ENCODE measurements at regions not wholly inside any gene's neighbourhood (a gene's known extent, or its start where the extent isn't known, plus 50 kb on each side); places are given as distances from the start of the nearest gene placed in this dataset.

DNA sequence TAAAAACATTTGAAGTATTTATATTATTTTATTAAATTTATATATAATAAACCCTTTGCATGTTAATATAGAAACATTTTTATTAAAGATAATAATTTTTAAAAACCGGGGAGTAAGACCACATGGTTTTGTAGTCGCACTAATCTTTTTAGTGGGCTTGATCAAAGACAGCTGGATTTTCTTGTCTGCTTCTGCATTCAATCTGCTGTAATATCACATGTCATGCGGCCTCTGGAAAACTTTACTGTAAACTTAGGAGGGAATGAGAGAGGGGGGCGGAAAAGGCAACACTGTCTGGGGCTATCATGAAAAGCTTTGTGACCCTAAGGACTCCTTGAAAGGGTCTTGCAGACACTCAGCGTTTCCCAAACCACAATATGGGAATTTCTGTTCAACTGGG lies 62.8 kb upstream of the NLGN4X start:
- TF ChIP-seq, protein P1, sequence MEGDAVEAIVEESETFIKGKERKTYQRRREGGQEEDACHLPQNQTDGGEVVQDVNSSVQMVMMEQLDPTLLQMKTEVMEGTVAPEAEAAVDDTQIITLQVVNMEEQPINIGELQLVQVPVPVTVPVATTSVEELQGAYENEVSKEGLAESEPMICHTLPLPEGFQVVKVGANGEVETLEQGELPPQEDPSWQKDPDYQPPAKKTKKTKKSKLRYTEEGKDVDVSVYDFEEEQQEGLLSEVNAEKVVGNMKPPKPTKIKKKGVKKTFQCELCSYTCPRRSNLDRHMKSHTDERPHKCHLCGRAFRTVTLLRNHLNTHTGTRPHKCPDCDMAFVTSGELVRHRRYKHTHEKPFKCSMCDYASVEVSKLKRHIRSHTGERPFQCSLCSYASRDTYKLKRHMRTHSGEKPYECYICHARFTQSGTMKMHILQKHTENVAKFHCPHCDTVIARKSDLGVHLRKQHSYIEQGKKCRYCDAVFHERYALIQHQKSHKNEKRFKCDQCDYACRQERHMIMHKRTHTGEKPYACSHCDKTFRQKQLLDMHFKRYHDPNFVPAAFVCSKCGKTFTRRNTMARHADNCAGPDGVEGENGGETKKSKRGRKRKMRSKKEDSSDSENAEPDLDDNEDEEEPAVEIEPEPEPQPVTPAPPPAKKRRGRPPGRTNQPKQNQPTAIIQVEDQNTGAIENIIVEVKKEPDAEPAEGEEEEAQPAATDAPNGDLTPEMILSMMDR (IDR thresholded peaks at IDR 0.05; ENCODE audit: extremely low read depth in 1 of 2, insufficient read depth in 1 of 2, low read depth in 1 of 2, low read length in 2 of 2) = no peak
- TF ChIP-seq POLR2A (IDR thresholded peaks at IDR 0.05; ENCODE audit: low read depth, low read length) (no peak), GATA2 (IDR thresholded peaks at IDR 0.05; ENCODE audit: insufficient read depth, insufficient read length, low read depth, low read length) (no peak), POLR2AphosphoS5 (IDR thresholded peaks at IDR 0.05; ENCODE audit: insufficient read depth, low read depth, low read length) (no peak), JUN (IDR thresholded peaks at IDR 0.05; ENCODE audit: borderline replicate concordance, insufficient read depth, insufficient read length, low read depth) (no peak)
- TF ChIP-seq, protein P2, sequence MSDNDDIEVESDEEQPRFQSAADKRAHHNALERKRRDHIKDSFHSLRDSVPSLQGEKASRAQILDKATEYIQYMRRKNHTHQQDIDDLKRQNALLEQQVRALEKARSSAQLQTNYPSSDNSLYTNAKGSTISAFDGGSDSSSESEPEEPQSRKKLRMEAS (IDR thresholded peaks at IDR 0.05; ENCODE audit: insufficient read depth, insufficient read length) = no peak
